T-helper 2 cell treated with Interferon-gamma antibody and Interleukin-4, amounts not matched to agents 100 ng/mL and 5 ng/mL, for 36 hours (primary cell): ENCODE measurements at regions not wholly inside any gene's neighbourhood (a gene's known extent, or its start where the extent isn't known, plus 50 kb on each side); places are given as distances from the start of the nearest gene placed in this dataset.
"Not testable (repeated sequence)": the region's sequence is repeated elsewhere in the genome, so short reads cannot be mapped to it uniquely, and the experiment has no call there.

Source experiments
- intact Hi-C: fragments of 100-400 bp; cut with micrococcal nuclease; formaldehyde crosslinking; loops from one replicate; pipeline ENCODE4 v1.15.1; 2023

- intact Hi-C loops, result not testable (repeated sequence)
Observed at GRCh38 chr9:91021656-91022055, 220.0 kb downstream of the SYK start.

GRCh38 chr9:91023741-91024140, 222.1 kb downstream of the SYK start:
- intact Hi-C loops, result no loop called here

DNA sequence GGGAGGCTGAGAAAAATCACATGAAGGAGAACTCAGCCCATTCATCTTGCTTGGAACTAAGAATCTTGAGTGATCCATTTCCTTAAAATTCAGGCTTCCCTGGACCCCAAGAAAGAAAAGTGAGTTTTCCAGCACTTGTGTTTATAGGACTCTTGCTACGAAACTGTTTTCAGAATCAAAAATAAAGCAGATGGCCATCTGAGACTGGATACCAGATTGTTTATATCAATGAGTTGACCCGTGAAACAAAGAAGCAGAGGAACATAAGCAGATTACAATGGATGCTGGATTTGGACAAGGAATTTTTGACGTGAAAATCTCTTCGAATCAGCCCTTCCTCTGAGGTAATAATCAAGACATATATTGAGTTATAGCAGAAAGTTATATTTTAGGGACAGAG, 223.2 kb downstream of the SYK start:
- intact Hi-C loops, result no loop called here

GRCh38 chr9:91025856-91026255, 224.2 kb downstream of the SYK start:
- intact Hi-C loops, result no loop called here

- intact Hi-C loops, result no loop called here
Observed at GRCh38 chr9:91026266-91026665, 224.6 kb downstream of the SYK start.

DNA sequence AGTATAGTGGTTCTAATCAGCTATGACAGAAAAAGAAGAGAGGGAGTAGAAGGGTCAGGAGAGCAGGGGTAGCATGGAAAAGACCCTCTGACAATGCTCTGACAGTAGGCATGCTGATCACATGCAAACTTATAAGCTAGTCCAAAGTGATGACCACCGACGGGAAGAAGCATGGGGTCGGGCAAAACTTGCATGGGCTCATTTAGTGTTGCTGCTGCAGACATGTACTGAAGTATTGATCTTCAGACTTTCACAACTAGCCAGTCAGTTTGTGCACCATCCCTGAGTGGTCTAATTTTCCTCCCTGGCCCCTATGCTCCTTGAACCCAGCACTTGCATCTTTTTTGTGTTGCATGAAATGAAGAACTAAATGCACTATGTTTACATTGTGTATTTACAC, 225.4 kb downstream of the SYK start:
- intact Hi-C loops, result no loop called here

GRCh38 chr9:91028166-91028827, 226.7 kb downstream of the SYK start:
- intact Hi-C loops, result no loop called here

DNA sequence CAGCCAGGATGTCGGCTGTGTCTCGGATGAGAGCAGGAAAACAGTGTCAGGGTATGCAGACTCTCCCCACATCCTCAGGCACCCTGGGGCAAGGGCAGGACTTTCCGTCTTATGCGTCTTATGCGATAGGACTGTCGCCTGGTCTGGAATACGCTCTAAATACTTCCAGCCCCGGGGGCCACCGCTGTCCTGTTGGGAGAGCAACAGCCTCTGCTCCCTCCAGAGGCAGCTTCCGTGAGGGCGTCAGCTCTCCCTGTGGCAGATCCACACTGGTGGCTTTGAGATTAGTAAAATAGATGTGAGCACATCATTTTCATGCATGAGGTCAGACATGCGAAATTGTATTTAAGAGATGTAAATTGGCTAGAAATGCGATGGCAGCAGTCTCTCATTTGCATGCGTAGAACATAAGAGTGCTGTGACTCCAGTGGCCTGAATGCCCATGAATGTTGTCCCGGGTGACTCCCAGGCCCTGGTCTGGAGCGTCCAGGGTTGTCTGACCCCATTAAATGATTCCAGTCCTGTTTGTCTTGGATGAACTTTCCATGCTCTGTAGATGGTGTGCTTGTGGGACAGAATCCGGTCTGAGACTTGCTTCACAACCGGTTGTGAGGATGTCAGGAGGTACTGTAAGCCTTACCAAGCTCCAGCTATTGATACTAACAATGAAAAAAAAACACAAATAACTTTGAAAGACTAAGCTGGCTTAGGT, 228.2 kb downstream of the SYK start:
- intact Hi-C loops, result no loop called here

GRCh38 chr9:91032121-91032531, 230.5 kb downstream of the SYK start:
- intact Hi-C loops, result no loop called here

DNA sequence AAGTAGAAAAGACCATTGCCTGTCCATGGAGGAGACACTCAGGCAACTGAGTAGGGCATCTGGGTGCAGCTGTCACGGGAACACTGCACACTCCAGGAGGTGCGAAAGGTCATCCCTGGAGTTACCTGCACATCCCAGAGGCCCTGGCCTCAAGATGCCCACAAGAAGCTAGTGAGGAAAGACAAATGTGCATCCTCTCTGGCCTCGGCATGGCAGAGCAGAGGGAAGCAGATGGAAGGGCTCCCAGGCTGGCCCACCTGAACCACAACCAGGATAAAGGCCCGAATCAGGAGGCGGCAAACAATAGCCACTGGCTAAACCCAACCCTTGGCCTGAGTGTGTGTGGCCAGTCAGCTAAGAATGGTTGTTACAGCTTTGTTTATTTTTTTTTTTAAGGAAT, 231.7 kb downstream of the SYK start:
- intact Hi-C loops, result loop anchor here (1.0 kb wide), 1 partner anchor 648 kb away; no protein-coding TSS in a partner anchor

DNA sequence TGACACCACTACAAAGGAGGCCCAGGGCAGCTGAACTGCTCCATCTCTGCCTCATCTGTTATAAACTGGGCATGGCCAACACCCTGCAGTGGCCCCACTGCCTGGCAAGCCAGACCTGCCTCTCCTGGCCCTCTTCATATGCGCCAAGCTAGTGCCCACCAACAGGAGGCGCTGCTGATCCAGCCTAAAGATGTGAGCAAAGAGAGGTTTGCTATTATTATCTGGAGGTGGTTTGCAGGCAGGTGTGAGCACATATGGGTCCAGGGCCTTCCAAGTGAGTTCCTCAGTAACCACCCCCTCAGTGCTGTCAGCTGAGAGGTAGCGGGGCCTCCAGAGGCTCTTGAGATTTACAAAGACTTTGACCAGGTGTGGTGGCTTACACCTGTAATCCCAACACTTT, 232.2 kb downstream of the SYK start:
- intact Hi-C loops, result loop anchor here (1.0 kb wide), 1 partner anchor 648 kb away; no protein-coding TSS in a partner anchor

DNA sequence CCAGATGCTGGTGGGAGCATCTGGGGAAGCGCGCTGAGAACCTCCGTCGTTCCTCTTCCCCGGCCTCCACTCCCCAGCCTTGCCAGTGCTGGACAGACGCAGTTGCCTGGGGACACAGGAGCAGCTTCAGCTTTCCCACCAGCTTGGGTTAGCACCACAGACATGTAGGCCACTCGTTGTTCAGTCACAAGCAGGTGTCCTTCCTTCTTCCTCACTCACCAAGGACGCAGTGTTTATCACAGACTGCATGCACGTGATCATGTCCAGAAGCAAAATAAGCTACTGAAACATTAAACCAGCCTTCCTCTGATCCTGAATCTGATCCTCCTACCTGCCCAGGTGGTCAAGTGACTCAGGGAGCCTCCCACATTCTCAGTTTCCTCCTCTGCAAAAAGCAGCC, 232.9 kb downstream of the SYK start:
- intact Hi-C loops, result no loop called here

DNA sequence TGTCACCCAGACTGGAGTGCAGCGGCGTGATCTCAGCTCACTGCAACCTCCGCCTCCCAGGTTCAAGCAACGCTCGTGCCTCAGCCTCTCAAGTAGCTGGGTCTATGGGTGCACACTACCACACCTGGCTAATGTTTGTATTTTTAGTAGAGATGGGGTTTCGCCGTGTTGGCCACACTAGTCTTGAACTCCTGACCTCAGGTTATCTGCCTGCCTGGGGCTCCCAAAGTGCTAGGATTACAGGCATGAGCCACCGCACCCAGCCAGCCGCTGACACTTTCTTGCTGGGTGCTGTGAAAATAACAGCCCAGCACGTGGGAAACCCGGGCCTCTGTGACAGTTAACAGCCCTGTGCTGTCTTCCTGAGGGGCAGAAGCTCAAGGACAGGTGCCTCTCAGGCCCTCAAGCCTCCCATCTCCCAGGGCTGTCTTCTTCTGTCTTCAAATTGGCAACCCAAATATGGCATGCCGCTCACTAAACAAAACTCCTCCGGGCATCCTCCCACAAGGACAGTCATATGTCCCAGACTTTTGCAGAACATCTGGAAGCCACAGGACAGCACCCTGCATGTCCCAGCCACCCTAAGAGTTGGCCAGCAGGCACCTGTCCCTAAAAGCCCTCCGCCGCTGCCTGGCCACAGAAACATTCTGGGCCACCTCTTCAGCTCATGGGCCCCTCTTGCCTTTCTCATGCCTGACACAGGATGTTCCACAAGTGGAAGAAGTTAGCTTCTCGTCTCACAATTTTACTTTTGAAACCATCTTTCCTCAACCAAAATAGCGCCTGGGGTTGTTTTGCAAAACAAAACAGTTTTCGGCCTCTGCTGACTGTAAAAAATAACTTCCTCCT, 233.6 kb downstream of the SYK start:
- intact Hi-C loops, result loop anchor here (5.0 kb wide), 2 partner anchors 322 to 692 kb away; no protein-coding TSS in a partner anchor

- intact Hi-C loops, result loop anchor here (2.0 to 5.0 kb wide), 3 partner anchors 121 to 691 kb away; no protein-coding TSS in a partner anchor
Observed at GRCh38 chr9:91035825-91036208, 234.2 kb downstream of the SYK start.

- intact Hi-C loops, result loop anchor here (2.0 to 5.0 kb wide), 3 partner anchors 122 to 691 kb away; no protein-coding TSS in a partner anchor
Observed at GRCh38 chr9:91036356-91036755, 234.7 kb downstream of the SYK start.

- intact Hi-C loops, result loop anchor here (1.0 to 5.0 kb wide), 7 partner anchors 11 to 690 kb away; no protein-coding TSS in a partner anchor
Observed at GRCh38 chr9:91036826-91037510, 235.3 kb downstream of the SYK start.

- intact Hi-C loops, result loop anchor here (1.0 to 5.0 kb wide), 7 partner anchors 11 to 690 kb away; no protein-coding TSS in a partner anchor
Observed at GRCh38 chr9:91037511-91038482, 236.2 kb downstream of the SYK start.

- intact Hi-C loops, result loop anchor here (5.0 kb wide), 2 partner anchors 319 to 689 kb away; no protein-coding TSS in a partner anchor
Observed at GRCh38 chr9:91038483-91039124, 237.0 kb downstream of the SYK start.
